ENCODE measurements at regions not wholly inside any gene's neighbourhood (a gene's known extent, or its start where the extent isn't known, plus 50 kb on each side); places are given as distances from the start of the nearest gene placed in this dataset.

DNA sequence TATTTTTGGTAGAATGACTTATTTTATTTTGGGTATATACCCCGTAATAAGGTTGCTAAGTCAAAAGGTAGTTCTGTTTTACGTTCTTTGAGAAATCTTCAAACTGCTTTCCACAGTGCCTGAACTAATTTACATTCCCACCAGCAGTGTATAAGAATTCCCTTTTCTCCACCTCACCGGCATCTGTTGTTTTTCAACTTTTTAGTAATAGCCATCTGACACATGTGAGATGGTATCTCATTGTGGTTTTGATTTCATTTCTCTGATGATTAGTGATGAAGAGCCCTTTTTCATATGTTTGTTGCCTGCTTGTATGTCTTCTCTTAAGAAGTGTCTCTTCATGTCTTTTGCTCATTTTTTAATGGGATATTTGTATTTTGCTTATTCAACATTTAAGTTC lies 215.2 kb upstream of the TFPI start:
- intact Hi-C loops (cut with micrococcal nuclease) = no loop called here
- H2BK20ac ChIP-seq (ENCODE audit: low read depth, low read length) = no peak overlapping the region
- H3K4ac ChIP-seq (ENCODE audit: low read depth, low read length) = no peak overlapping the region
- no peak overlapping the region for H2BK5ac ChIP-seq (ENCODE audit: low read depth, low read length, poor library complexity, severe bottlenecking)
- DNase-seq (no peak), ATAC-seq (ENCODE audit: low read depth) (no peak)
- H3K14ac ChIP-seq (replicated peaks; ENCODE audit: low read depth, low read length) = no peak overlapping the region
- TF ChIP-seq RAD21 (IDR thresholded peaks at IDR 0.05; ENCODE audit: low read length) = no peak
- no peak for TF ChIP-seq CEBPB (IDR thresholded peaks at IDR 0.05; ENCODE audit: low read depth, low read length)
- no peak for TF ChIP-seq MXI1 (IDR thresholded peaks at IDR 0.05; ENCODE audit: borderline replicate concordance, low read depth, low read length)
- no peak for TF ChIP-seq POLR2A (IDR thresholded peaks at IDR 0.05; ENCODE audit: low read depth, low read length)
- no peak for TF ChIP-seq RCOR1 (IDR thresholded peaks at IDR 0.05; ENCODE audit: insufficient replicate concordance, low read length)
- TF ChIP-seq, protein P1, sequence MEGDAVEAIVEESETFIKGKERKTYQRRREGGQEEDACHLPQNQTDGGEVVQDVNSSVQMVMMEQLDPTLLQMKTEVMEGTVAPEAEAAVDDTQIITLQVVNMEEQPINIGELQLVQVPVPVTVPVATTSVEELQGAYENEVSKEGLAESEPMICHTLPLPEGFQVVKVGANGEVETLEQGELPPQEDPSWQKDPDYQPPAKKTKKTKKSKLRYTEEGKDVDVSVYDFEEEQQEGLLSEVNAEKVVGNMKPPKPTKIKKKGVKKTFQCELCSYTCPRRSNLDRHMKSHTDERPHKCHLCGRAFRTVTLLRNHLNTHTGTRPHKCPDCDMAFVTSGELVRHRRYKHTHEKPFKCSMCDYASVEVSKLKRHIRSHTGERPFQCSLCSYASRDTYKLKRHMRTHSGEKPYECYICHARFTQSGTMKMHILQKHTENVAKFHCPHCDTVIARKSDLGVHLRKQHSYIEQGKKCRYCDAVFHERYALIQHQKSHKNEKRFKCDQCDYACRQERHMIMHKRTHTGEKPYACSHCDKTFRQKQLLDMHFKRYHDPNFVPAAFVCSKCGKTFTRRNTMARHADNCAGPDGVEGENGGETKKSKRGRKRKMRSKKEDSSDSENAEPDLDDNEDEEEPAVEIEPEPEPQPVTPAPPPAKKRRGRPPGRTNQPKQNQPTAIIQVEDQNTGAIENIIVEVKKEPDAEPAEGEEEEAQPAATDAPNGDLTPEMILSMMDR (conservative IDR thresholded peaks at IDR 0.05; ENCODE audit: low read depth, low read length) = no peak
- no peak for TF ChIP-seq NFE2L2 (IDR thresholded peaks at IDR 0.05; ENCODE audit: low read depth, low read length)
- TF ChIP-seq, protein P2, sequence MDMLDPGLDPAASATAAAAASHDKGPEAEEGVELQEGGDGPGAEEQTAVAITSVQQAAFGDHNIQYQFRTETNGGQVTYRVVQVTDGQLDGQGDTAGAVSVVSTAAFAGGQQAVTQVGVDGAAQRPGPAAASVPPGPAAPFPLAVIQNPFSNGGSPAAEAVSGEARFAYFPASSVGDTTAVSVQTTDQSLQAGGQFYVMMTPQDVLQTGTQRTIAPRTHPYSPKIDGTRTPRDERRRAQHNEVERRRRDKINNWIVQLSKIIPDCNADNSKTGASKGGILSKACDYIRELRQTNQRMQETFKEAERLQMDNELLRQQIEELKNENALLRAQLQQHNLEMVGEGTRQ (IDR thresholded peaks at IDR 0.05; ENCODE audit: low read depth, low read length) = no peak
- no peak for TF ChIP-seq SMC3 (IDR thresholded peaks at IDR 0.05; ENCODE audit: low read depth, low read length)
- no peak for TF ChIP-seq FOS (IDR thresholded peaks at IDR 0.05; ENCODE audit: low read depth, low read length)
- TF ChIP-seq, protein P3, sequence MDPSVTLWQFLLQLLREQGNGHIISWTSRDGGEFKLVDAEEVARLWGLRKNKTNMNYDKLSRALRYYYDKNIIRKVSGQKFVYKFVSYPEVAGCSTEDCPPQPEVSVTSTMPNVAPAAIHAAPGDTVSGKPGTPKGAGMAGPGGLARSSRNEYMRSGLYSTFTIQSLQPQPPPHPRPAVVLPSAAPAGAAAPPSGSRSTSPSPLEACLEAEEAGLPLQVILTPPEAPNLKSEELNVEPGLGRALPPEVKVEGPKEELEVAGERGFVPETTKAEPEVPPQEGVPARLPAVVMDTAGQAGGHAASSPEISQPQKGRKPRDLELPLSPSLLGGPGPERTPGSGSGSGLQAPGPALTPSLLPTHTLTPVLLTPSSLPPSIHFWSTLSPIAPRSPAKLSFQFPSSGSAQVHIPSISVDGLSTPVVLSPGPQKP (IDR thresholded peaks at IDR 0.05; ENCODE audit: borderline replicate concordance, low read depth, low read length) = no peak
- TF ChIP-seq MAZ (IDR thresholded peaks at IDR 0.05; ENCODE audit: borderline replicate concordance, low read depth, low read length) = no peak
- TF ChIP-seq MAFK (IDR thresholded peaks at IDR 0.05; ENCODE audit: low read depth, low read length) = no peak
- no peak for TF ChIP-seq BHLHE40 (IDR thresholded peaks at IDR 0.05; ENCODE audit: low read depth, low read length)
- TF ChIP-seq RFX5 (IDR thresholded peaks at IDR 0.05; ENCODE audit: low read depth, low read length) = no peak
- no peak for TF ChIP-seq CHD1 (IDR thresholded peaks at IDR 0.05; ENCODE audit: low read depth, low read length)
- no peaks in the 10 kb centered on the region for H3K79me1 ChIP-seq (ENCODE audit: low read depth in 1 of 2, low read length in 2 of 2)
- no peaks in the 10 kb centered on the region for H3K27me3 ChIP-seq (ENCODE audit: control insufficient read depth, insufficient read depth, low read length)
- H2BK120ac ChIP-seq (ENCODE audit: low read depth, low read length) = no peak overlapping the region
- no peaks in the 10 kb centered on the region for H3K9me3 ChIP-seq (ENCODE audit: control insufficient read depth, insufficient read depth, low read length)
- no peak overlapping the region for H3K9ac ChIP-seq (ENCODE audit: low read depth, low read length)
- no peak overlapping the region for H2AK5ac ChIP-seq (ENCODE audit: low read depth, low read length)
- no peaks in the 10 kb centered on the region for H3K9me1 ChIP-seq (ENCODE audit: insufficient read depth, low read length)
- no peaks in the 10 kb centered on the region for H3K36me3 ChIP-seq (ENCODE audit: control insufficient read depth, insufficient read depth, low read length)
- H3K56ac ChIP-seq (ENCODE audit: extremely low read depth, insufficient read depth, low read length) = no peak overlapping the region
- no peak overlapping the region for H2AFZ ChIP-seq (replicated peaks; ENCODE audit: low read length, poor library complexity)
- H3K4me2 ChIP-seq (ENCODE audit: low read depth, low read length) = no peak overlapping the region
- no peak overlapping the region for H3K18ac ChIP-seq (ENCODE audit: low read depth, low read length)
- dilution Hi-C loops (cut with HindIII; ENCODE audit: low sequenced_read_pairs, unreplicated experiment) = no loop called here
- POLR2A ChIA-PET (ENCODE audit: unreplicated experiment) = no interaction called here
- H4K5ac ChIP-seq (ENCODE audit: low read depth, low read length) = no peak overlapping the region
- no peak overlapping the region for H3K27ac ChIP-seq (ENCODE audit: insufficient read depth, low read length)
- H3K4me3 ChIP-seq (ENCODE audit: insufficient read depth, low read depth, low read length) = no peak overlapping the region
- H2AK9ac ChIP-seq (replicated peaks; ENCODE audit: low read depth, low read length, poor library complexity) = no peak overlapping the region
- BruUV-seq (replicated peaks) = no TSS peak
- in situ Hi-C loops (cut with MboI; ENCODE audit: low sequenced_read_pairs) = no loop called here
- H2BK15ac ChIP-seq (ENCODE audit: low read depth, low read length) = no peak overlapping the region
- H3K4me1 ChIP-seq (ENCODE audit: control insufficient read depth, insufficient read depth, low read length) = no peaks in the 10 kb centered on the region
- no peaks in the 10 kb centered on the region for H4K20me1 ChIP-seq (ENCODE audit: insufficient read depth, low read length)
- no peak overlapping the region for H4K91ac ChIP-seq (ENCODE audit: insufficient read depth, low read depth, low read length)
- WGBS, 2 experiments (ENCODE audit: extremely low coverage in 2 of 2, insufficient read length in 1 of 2) = no CpG with 5 or more reads among the region's 3 CpGs
- CTCF ChIA-PET = no interaction called here
- H3K23ac ChIP-seq (ENCODE audit: low read depth, low read length) = no peak overlapping the region
- H4K8ac ChIP-seq (ENCODE audit: low read depth in 2 of 2, low read length in 2 of 2) = no peak overlapping the region
